GM23338 (cell line): ENCODE measurements at regions not wholly inside any gene's neighbourhood (a gene's known extent, or its start where the extent isn't known, plus 50 kb on each side); places are given as distances from the start of the nearest gene placed in this dataset.

ENCODE experiments used
- ATAC-seq: fragments of 200-7000 bp; cut with Tn5 transposase; 3 replicates; pipeline ENCODE4 v1.9.1; 2020
- DNase-seq: peaks from one replicate; pipeline ENCODE4 v3.0.0-alpha.2; 2015; ENCODE audit warnings: low spot score
- H2AFZ ChIP-seq: fragments of 200-600 bp; sonication (generic); 2 replicates; pipeline ENCODE4 v1.8.0; 2016; ENCODE audit warnings: antibody characterized with exemption, mild to moderate bottlenecking, moderate library complexity
- H3F3A ChIP-seq: fragments of 200-600 bp; sonication (generic); replicated peaks from 2 replicates; pipeline ENCODE4 v1.8.0; 2017; ENCODE audit warnings: antibody characterized with exemption, mixed run types, low read depth
- H3K27ac ChIP-seq: fragments of 200-600 bp; sonication (generic); 2 replicates; pipeline ENCODE4 v1.6.1; 2016; ENCODE audit warnings: low read depth
- H3K27me3 ChIP-seq: fragments of 200-600 bp; sonication (generic); 2 replicates; pipeline ENCODE4 v1.8.0; 2016; ENCODE audit warnings: mild to moderate bottlenecking, mixed run types, moderate library complexity; ENCODE audit not compliant: insufficient read depth
- H3K36me3 ChIP-seq: fragments of 200-600 bp; sonication (generic); 2 replicates; pipeline ENCODE4 v1.8.0; 2016; ENCODE audit warnings: mild to moderate bottlenecking; ENCODE audit not compliant: insufficient read depth
- H3K4me1 ChIP-seq: fragments of 200-600 bp; sonication (generic); 2 replicates; pipeline ENCODE4 v1.8.0; 2016; ENCODE audit warnings: mild to moderate bottlenecking, moderate library complexity; ENCODE audit not compliant: insufficient read depth
- H3K4me2 ChIP-seq: fragments of 200-600 bp; sonication (generic); 2 replicates; pipeline ENCODE4 v1.7.1; 2017; ENCODE audit warnings: mixed run types
- H3K4me3 ChIP-seq: fragments of 200-600 bp; sonication (generic); 2 replicates; pipeline ENCODE4 v1.6.1; 2016; ENCODE audit warnings: mixed run types
- H3K79me2 ChIP-seq: fragments of 200-600 bp; sonication (generic); replicated peaks from 2 replicates; pipeline ENCODE4 v1.8.0; 2017; ENCODE audit warnings: mild to moderate bottlenecking; ENCODE audit not compliant: insufficient read depth
- H3K9me2 ChIP-seq: fragments of 200-600 bp; sonication (generic); 2 replicates; pipeline ENCODE4 v1.8.0; 2017; ENCODE audit not compliant: insufficient read depth
- H4K20me1 ChIP-seq: fragments of 200-600 bp; sonication (generic); replicated peaks from 2 replicates; pipeline ENCODE4 v1.8.0; 2017; ENCODE audit warnings: mild to moderate bottlenecking; ENCODE audit not compliant: insufficient read depth
- H3K27ac Mint-ChIP-seq: 2 replicates; pipeline ENCODE4 v1.8.0; 2020; ENCODE audit warnings: inconsistent platforms, mild to moderate bottlenecking, moderate library complexity, mixed read lengths
- H3K27me3 Mint-ChIP-seq: 3 replicates; pipeline ENCODE4 v1.8.0; 2022; ENCODE audit warnings: low read depth, mild to moderate bottlenecking, moderate library complexity, mixed read lengths, inconsistent platforms; ENCODE audit not compliant: insufficient read depth, poor library complexity
- H3K36me3 Mint-ChIP-seq: 3 replicates; pipeline ENCODE4 v1.8.0; 2021; ENCODE audit warnings: low read depth, mild to moderate bottlenecking, inconsistent platforms, moderate library complexity, mixed read lengths
- H3K4me1 Mint-ChIP-seq: 3 replicates; pipeline ENCODE4 v1.8.0; 2020; ENCODE audit warnings: mild to moderate bottlenecking, inconsistent platforms, mixed read lengths
- H3K4me3 Mint-ChIP-seq: 3 replicates; pipeline ENCODE4 v1.8.0; 2021; ENCODE audit warnings: moderate library complexity, mild to moderate bottlenecking, inconsistent platforms, mixed read lengths
- H3K9me3 Mint-ChIP-seq: 3 replicates; pipeline ENCODE4 v1.8.0; 2020; ENCODE audit warnings: moderate library complexity, mild to moderate bottlenecking, inconsistent platforms, mixed read lengths
- CREB1 ChIP-seq: fragments of 250-450 bp; sonication (Bioruptor Pico); IDR thresholded peaks from 2 replicates; pipeline ENCODE4 v1.5.0; 2020; ENCODE audit warnings: low read depth, mild to moderate bottlenecking, moderate library complexity
- EZH2 ChIP-seq: fragments of 200-600 bp; sonication (generic); IDR thresholded peaks from one replicate; pipeline ENCODE4 v1.8.0; 2017; ENCODE audit warnings: antibody characterized with exemption, mild to moderate bottlenecking, low read depth; ENCODE audit not compliant: unreplicated experiment
- JUNB ChIP-seq: IDR thresholded peaks from one replicate; pipeline ENCODE4 v1.6.1; 2016; ENCODE audit warnings: antibody characterized with exemption; ENCODE audit not compliant: unreplicated experiment
- NANOG ChIP-seq: IDR thresholded peaks from 2 replicates; pipeline ENCODE4 v1.6.1; 2016; ENCODE audit warnings: antibody characterized with exemption, borderline replicate concordance
- POLR2AphosphoS5 ChIP-seq: IDR thresholded peaks from 2 replicates; pipeline ENCODE4 v1.6.1; 2016; ENCODE audit warnings: antibody characterized with exemption, low read depth
- STAT1 ChIP-seq: IDR thresholded peaks from one replicate; pipeline ENCODE4 v1.6.1; 2016; ENCODE audit warnings: antibody characterized with exemption; ENCODE audit not compliant: unreplicated experiment
- ZNF462 ChIP-seq: fragments of 250-450 bp; sonication (Bioruptor Pico); IDR thresholded peaks from 2 replicates; pipeline ENCODE4 v1.5.0; 2020; ENCODE audit warnings: mild to moderate bottlenecking, moderate library complexity
- TF ChIP-seq, protein P1 (sequence below), 2 experiments: fragments of 200-600 bp in 1 of 2; sonication (generic) in 1 of 2; conservative IDR thresholded peaks; 2 replicates each; pipeline versions ENCODE4 v1.5.1 to v1.6.1; 2016 to 2017; ENCODE audit warnings: antibody characterized with exemption in 2 of 2, low read depth in 2 of 2, mild to moderate bottlenecking in 2 of 2, moderate library complexity in 1 of 2

- TF ChIP-seq ZNF462 (CRISPR knock-in tag) (no peak), JUNB (no peak), NANOG (no peak)
- TF ChIP-seq, protein P1, sequence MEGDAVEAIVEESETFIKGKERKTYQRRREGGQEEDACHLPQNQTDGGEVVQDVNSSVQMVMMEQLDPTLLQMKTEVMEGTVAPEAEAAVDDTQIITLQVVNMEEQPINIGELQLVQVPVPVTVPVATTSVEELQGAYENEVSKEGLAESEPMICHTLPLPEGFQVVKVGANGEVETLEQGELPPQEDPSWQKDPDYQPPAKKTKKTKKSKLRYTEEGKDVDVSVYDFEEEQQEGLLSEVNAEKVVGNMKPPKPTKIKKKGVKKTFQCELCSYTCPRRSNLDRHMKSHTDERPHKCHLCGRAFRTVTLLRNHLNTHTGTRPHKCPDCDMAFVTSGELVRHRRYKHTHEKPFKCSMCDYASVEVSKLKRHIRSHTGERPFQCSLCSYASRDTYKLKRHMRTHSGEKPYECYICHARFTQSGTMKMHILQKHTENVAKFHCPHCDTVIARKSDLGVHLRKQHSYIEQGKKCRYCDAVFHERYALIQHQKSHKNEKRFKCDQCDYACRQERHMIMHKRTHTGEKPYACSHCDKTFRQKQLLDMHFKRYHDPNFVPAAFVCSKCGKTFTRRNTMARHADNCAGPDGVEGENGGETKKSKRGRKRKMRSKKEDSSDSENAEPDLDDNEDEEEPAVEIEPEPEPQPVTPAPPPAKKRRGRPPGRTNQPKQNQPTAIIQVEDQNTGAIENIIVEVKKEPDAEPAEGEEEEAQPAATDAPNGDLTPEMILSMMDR (conservative IDR thresholded peaks at IDR 0.05; ENCODE audit: low read depth in 2 of 2), result no peak
Measured at GRCh38 chr1:24237750-24238395, 50.8 kb upstream of the IFNLR1 start (continued).

DNA sequence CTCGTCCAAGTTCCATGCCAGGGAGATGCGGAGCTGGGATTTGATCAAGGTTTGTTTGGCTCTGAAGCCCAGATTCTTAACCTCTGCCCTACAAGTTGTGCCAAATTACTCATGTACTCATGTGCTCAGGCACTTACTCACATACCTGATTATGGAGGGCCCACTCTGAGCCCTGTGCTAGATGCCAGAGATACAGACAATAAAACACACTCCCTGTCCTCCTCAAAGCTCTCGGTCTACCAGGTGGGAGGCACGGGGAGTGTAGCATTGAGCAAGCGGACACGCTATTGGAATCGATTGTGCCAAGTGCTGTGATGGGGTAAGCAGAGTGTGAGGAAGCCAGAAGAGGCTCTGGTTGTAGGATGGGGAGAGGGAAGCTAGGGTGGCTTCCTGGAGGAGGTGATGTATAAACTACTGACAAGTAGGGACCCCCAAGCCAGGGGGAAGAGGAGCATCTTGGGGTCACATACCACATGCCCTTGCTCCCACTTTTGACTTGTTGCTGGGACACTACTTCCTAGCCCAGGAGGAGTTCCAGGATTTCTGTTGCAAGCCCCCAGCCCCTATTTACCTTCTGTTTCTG lies 49.8 kb upstream of the IFNLR1 start:
- Histone ChIP-seq H3K4me1 (peaks cover 3% of the 10 kb centered on the region; the same call in 1 of the 2 replicates), H3K79me2 (no peaks in the 10 kb centered on the region), H3K27me3 (no peaks in the 10 kb centered on the region), H3F3A (no peaks in the 10 kb centered on the region), H4K20me1 (no peaks in the 10 kb centered on the region), H2AFZ (peak overlapping the region; percentile 90), H3K36me3 (no peaks in the 10 kb centered on the region), H3K4me2 (0 out of 2 replicates have a peak overlapping the region, but pooled peaks have one; percentile 36), H3K4me3 (no peak overlapping the region), H3K27ac (no peak overlapping the region), H3K9me2 (no peaks in the 10 kb centered on the region)
- peaks cover 5% of the 10 kb centered on the region; the same call in 1 of the 3 replicates for H3K9me3 Mint-ChIP-seq
- H3K27me3 Mint-ChIP-seq, result peaks cover 3% of the 10 kb centered on the region
- H3K4me1 Mint-ChIP-seq, result peaks cover 18% of the 10 kb centered on the region
- no peak for ATAC-seq
- no peak overlapping the region for H3K27ac Mint-ChIP-seq
- DNase-seq, result no peak
- no peaks in the 10 kb centered on the region for H3K36me3 Mint-ChIP-seq
- H3K4me3 Mint-ChIP-seq, result no peak overlapping the region
- TF ChIP-seq EZH2 (no peak), CREB1 (CRISPR knock-in tag) (no peak), STAT1 (no peak), POLR2AphosphoS5 (no peak)
- TF ChIP-seq, protein P1 (conservative IDR thresholded peaks at IDR 0.05; ENCODE audit: low read depth in 2 of 2), result no peak
